Neural progenitor cell (in vitro differentiated cells): ENCODE measurements at regions not wholly inside any gene's neighbourhood (a gene's known extent, or its start where the extent isn't known, plus 50 kb on each side); places are given as distances from the start of the nearest gene placed in this dataset.

Source experiments
- EZH2 ChIP-seq: fragments of 200-600 bp; sonication (generic); IDR thresholded peaks from 2 replicates; pipeline ENCODE4 v1.6.1; 2017; ENCODE audit warnings: antibody characterized with exemption, mild to moderate bottlenecking, moderate library complexity
- TF ChIP-seq, protein P1 (sequence below): fragments of 200-600 bp; sonication (generic); IDR thresholded peaks from 2 replicates; pipeline ENCODE4 v1.5.1; 2017; ENCODE audit warnings: antibody characterized with exemption, mild to moderate bottlenecking

DNA sequence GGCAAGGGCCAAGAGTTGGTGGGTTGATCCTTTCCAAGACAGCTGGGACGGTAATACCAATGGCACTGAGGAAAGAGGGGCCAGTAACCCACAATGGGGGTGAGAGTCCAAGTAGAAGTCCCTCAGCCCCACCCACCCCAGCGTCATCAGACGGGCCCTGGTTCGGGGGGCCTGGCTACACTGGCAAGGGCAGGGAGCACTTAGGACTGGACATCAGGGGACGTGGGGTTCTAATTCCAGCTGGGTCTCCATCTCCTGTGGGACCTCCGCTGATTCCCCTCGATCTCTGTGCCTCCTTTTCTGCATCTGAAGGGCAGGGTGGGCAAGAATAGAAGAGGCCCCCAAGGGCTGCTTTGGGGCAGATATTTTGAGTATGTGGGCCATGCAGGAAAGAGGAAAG, 53.5 kb upstream of the FCN1 start:
- TF ChIP-seq, protein P1, sequence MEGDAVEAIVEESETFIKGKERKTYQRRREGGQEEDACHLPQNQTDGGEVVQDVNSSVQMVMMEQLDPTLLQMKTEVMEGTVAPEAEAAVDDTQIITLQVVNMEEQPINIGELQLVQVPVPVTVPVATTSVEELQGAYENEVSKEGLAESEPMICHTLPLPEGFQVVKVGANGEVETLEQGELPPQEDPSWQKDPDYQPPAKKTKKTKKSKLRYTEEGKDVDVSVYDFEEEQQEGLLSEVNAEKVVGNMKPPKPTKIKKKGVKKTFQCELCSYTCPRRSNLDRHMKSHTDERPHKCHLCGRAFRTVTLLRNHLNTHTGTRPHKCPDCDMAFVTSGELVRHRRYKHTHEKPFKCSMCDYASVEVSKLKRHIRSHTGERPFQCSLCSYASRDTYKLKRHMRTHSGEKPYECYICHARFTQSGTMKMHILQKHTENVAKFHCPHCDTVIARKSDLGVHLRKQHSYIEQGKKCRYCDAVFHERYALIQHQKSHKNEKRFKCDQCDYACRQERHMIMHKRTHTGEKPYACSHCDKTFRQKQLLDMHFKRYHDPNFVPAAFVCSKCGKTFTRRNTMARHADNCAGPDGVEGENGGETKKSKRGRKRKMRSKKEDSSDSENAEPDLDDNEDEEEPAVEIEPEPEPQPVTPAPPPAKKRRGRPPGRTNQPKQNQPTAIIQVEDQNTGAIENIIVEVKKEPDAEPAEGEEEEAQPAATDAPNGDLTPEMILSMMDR = no peak
- no peak for TF ChIP-seq EZH2
